Renal cortical epithelial cell (primary cell): ENCODE measurements at regions not wholly inside any gene's neighbourhood (a gene's known extent, or its start where the extent isn't known, plus 50 kb on each side); places are given as distances from the start of the nearest gene placed in this dataset.

ENCODE experiments used
- DNase-seq: peaks from one replicate; pipeline ENCODE4 v3.0.0-alpha.2; 2011; ENCODE audit warnings: low read depth

- DNase-seq, result no peak
Observed at GRCh38 chr18:68354176-68354575, 360.7 kb downstream of the TMX3 start.

- DNase-seq, result no peak
Observed at GRCh38 chr18:68342039-68342659, 372.8 kb downstream of the TMX3 start.

GRCh38 chr18:68340606-68341005, 374.3 kb downstream of the TMX3 start:
- no peak for DNase-seq

- DNase-seq, result no peak
Observed at GRCh38 chr18:68330658-68331057, 384.2 kb downstream of the TMX3 start.

GRCh38 chr18:68323921-68324320, 391.0 kb downstream of the TMX3 start:
- no peak for DNase-seq

- peak; percentile 25 for DNase-seq
Observed at GRCh38 chr18:68316636-68317035, 398.3 kb downstream of the TMX3 start.

- DNase-seq, result peak; percentile 4
Observed at GRCh38 chr18:68314403-68314802, 400.5 kb downstream of the TMX3 start.

- DNase-seq, result no peak
Observed at GRCh38 chr18:68301441-68301840, 413.5 kb downstream of the TMX3 start.

- no peak for DNase-seq
Observed at GRCh38 chr18:68299906-68300305, 415.0 kb downstream of the TMX3 start.

GRCh38 chr18:68298330-68298729, 416.6 kb downstream of the TMX3 start:
- DNase-seq, result no peak

- no peak for DNase-seq
Observed at GRCh38 chr18:68288408-68288807, 426.5 kb downstream of the TMX3 start.

GRCh38 chr18:68284236-68284780, 430.6 kb downstream of the TMX3 start:
- DNase-seq, result no peak

GRCh38 chr18:68283834-68284233, 431.1 kb downstream of the TMX3 start:
- no peak for DNase-seq

- no peak for DNase-seq
Observed at GRCh38 chr18:68282232-68282631, 432.7 kb downstream of the TMX3 start.

GRCh38 chr18:68275616-68276015, 439.3 kb downstream of the TMX3 start:
- peak; percentile 84 for DNase-seq

- no peak for DNase-seq
Observed at GRCh38 chr18:68270017-68270416, 444.9 kb downstream of the TMX3 start.

- peak; percentile 11 for DNase-seq
Observed at GRCh38 chr18:68267583-68267982, 447.3 kb downstream of the TMX3 start.

GRCh38 chr18:68263481-68263880, 451.4 kb downstream of the TMX3 start:
- peak; percentile 14 for DNase-seq

GRCh38 chr18:68262690-68263294, 452.1 kb downstream of the TMX3 start:
- DNase-seq, result peak; percentile 78

- DNase-seq, result no peak
Observed at GRCh38 chr18:68256418-68257067, 458.4 kb downstream of the TMX3 start.

- no peak for DNase-seq
Observed at GRCh38 chr18:68244786-68245185, 470.1 kb downstream of the TMX3 start.

GRCh38 chr18:68241881-68242280, 473.0 kb downstream of the TMX3 start:
- DNase-seq, result no peak

- no peak for DNase-seq
Observed at GRCh38 chr18:68234676-68235075, 480.2 kb downstream of the TMX3 start.
